ENCODE measurements at regions not wholly inside any gene's neighbourhood (a gene's known extent, or its start where the extent isn't known, plus 50 kb on each side); places are given as distances from the start of the nearest gene placed in this dataset.

DNA sequence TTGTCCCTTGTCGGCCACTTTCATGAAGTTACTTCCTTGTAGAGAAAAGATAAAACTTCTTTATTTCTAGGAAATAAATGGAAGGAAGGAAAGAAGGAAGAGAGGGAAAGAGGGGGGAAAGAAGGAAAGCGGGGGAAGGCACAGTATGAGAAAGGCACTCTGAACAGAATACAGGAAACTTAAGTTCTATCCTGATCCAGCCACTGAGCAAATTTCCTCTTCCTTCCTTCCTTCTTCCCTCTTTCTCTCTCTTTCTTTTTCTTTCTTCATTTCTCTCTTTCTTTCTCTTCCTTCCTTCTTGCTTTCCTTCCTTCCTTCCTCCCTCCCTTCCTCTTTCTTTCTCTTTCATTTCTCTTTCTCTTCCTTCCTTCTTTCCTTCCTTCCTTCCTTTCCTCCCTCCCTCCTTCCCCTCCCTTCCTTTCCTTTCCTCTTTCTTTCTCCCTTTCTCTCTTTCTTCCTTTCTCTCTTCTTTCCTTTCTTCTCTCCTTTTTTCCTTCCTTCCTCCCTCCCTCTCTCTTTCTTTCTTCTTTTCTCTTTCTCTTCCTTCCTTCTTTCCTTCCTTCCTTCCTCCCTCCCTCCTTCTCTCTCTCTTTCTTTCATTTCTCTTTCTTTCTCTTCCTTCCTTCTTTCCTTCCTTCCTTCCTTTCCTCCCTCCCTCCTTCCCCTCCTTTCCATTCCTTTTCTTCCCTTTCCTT, 240.2 kb upstream of the BRINP1 start:
- ATAC-seq = no peak

DNA sequence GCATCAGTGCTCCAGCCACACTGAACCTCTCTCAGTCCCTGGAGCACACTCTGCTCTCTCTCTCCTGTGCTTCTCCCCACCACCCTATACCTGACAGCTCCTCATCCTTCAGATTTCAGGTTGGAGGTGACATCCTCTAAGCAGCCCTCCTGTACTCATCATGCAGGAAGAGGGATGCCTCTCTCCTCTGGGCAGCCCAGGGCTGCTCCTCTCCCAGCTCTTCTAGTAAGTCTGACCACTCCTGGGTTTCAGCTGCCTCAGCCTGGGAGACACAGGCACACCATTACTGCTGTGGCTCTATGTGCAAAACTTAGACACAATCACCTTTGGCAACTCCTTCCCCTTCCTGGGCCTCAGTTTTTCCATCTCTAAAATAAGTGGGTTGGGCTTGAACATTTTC, 232.4 kb upstream of the BRINP1 start:
- ATAC-seq = no peak

DNA sequence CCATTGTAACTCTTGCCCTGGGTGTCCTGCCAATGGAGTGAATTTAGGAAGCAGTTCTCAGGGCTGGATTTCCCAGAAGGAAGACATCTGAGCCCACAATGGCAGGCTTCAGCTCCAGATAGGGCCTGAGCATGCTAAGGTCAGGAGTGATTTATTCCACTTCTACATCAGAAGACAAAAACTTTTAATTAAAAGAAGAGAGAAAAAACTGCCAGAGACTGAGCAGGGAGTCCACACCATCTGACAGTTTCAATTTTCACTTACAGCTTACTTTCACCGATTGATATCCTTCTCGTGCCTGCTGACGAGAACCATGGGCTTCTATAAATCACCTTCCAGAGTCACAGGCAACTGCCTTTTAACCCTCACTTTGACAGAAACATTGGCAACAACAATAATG, 228.3 kb upstream of the BRINP1 start:
- no peak for ATAC-seq

DNA sequence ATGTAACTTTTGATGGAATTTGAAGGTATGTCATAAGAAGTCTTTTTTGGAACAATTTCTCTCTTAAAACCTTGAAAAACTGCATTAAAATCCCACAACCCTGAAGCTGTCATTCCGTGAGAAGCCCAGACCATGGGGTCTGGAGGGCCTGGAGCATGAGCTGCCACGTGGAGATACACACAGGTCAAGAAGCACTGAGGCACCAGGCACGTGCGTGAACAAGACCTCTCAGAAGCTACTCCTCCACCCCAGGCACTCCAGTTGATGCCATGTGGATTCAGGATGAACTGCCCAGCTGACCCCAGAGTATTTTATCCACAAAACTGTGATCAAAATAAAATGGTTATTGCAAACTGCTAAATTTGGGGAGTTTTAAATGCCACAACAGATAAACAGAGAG, 227.5 kb upstream of the BRINP1 start:
- ATAC-seq = no peak

DNA sequence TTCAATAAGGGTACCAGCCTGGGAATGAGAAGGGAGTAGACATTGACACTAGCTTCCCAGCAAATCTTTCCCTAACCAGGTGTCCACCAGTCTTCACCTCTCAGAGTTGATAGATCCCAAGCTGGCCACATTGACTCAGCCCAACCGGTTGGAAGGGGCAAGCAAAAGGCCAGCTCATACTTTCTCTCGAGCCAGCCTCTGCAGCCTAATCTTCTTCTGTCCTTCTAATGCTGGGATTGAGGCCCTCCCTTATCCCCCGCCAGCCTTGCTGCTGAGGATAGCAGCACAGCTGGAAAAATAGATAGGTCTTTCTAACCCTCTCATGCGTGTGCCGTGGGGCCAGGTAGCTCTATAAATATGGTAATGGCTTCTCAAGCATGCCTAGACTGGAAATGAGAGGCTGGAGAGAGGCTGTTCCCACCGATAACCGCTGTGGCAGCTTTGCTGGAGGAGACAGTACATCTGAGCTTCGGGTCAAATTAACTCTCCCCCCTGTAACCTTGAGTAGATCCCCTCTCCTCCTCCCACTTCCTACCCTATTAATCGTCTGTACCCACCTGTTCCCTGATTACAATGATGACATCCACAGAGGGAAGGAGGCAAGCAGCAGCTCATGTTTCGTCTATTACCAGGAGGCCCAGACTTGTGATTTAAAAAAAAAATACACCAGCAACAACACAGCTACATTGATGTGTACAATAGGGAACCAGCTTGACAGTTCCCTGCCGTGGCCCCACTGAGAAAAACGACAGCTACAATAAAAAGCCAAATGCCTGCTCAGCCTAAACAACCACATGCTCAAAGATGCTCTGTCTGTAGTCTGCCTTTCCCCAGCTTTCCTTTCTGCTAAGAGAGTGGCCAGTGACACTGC, 219.9 kb upstream of the BRINP1 start:
- no peak for ATAC-seq

DNA sequence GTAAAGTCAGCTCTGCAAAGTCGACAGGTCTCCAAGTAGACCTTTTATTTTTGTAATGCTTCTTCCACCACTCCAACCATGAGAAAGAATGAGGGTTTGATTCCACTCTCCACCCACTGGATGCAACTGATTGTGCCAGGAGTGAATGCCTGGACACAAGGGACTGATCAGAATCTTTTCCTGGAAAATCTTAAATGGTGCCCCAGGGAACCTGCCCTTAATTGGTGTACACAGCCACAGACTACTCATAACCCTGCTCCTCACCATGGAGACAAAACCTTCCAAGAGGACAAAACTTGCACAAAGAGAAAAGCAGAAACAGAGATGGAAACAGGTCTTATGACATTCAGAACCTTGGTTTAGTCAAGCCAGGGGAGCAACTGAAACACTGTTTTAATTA, 208.6 kb upstream of the BRINP1 start:
- ATAC-seq = no peak

DNA sequence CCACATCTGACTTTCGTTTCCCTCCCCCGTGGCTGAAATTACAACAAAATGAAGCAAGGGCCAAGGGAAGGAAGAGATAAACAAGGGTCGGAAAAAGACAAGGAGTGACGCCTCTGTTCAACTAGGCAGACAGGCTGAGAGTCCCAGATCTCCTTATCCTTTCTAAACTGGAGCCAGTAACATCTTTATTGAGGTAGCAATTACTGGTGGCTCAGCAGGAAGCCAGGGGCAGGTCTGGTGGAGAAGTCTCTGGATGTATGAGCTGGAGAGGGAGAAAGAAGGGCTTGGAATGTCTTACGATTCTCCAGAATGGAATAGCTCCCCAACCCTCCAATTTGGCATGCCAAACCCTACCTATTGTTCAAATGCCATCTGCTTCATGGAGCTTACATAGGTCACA, 190.8 kb upstream of the BRINP1 start:
- ATAC-seq = no peak

DNA sequence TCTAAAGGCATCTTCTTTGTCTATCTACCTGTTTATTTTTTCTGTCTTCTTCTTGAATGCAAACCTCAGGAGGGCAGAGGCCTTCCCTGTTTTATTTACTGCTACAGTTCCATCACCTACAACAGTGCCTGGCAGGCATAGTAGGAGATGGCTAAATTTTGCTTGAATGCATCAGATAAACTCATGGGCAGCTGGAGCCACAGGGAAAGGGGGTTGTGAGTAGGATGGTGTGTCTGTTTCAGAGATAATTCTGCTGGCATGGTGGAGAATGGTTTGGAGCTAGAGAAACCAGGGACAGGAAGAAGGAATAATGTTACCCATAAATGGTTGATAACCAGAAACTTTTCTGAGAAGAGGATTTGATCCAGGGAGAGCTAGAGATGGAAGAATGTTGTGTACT, 189.8 kb upstream of the BRINP1 start:
- ATAC-seq = no peak

DNA sequence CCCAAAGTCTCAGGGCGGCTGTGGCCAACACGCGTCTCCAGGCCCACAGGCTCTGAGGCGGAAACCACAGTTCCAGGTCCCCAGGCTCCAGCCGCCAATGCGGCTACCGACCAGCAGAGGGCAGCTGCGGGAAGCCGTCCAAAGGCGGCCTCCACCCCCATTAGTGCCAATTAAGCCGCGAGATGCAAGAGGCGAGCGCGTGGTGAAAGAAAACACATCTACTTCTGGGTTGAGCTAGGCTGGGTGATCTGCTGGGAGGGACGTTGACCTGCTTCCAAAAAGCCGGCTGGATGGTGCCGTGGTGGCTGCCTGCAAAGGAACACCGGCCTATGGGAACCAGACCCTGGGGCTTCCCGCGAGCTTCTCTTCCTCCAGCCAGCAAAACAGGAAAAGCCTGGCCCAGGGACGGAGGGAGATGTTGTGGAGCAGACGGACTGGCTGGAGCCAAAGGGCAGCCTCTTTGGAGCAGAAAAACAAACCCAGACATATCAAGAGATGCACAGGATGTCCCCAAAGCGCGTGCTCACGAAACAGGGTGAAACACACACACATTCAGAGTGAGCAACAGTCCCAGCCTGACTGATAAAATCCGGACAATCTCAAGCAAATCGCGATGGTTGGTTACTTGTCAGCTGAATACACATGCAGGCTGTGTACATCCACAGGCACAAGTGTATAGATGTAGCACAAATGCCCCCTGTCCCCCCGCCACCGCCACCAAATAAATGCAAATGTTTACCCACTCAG, 187.1 kb upstream of the BRINP1 start:
- peak; percentile 91 for ATAC-seq

DNA sequence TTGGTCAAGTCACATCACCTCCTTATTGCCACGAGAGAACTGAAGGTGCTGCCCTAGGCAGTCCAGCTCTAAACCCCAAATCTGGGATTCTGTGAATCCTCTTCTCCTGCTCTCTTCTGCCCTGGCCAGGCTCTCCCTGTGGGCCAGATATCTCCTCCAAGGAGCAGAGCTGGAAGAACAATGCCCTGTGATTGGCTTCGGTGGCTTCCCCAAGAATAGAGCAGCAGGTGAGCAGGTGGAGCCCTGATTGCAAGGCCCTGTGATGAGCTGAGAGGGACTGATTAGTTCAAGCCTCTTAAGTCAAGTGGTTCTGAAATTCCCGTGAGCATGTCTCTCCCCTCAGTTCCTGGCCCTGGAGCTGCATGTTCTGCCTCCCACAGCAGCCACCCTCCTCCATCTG, 175.3 kb upstream of the BRINP1 start:
- no peak for ATAC-seq

DNA sequence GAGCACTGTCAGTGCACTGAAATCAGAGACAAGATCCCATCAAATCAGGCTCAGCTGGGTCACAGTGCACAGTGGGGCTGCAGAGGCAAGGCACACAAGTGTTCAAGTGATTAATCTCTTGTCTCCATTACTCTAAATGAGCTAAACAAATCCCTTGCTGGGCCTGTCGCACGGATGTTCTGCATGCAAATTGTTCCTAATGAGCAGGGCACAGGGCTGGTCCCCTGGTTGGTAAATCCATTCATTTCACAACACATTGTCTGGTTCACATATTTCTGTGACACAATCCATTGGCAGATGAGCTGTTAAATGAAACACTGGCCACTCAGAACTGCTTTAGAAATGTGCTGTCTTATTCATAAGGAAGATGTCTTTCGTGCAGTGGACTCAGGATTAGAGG, 167.9 kb upstream of the BRINP1 start:
- no peak for ATAC-seq

DNA sequence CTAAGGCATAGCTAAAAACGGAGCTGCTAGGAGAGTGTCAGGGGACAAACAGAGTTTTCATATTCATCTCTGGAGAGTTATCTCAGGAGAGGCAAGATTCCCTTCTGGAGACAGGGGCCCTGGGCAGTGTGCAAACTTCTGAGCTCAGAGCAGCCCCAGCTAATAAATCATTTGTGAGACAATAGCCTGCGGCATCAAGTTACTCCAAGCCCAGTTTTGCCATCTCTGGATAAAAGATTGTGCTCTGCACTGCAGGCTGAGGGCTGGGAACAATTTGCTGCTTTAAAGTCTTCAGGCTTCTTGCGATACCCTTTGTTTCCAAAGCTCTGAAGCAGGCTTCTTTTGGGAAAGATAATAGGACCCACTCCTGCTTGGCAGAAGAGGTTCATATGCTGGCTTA, 164.3 kb upstream of the BRINP1 start:
- ATAC-seq = no peak

DNA sequence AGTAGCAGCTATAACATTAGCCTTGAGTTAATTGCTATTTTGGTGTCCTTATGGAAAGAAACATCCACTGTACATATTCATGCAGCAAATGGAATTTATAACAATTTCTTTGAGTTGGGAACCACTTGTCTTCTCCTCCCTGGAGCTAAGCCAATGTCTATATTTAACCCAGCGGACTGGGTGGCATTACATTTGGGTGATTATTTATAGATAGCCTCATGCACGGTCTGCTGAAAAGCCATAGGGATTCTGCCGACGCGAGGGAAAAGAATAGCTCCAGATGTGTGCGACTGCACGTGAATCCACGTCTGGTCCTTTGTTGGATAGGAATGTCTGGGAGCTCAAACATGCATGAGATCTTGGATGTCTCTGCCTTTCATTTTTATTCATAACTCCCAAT, 157.5 kb upstream of the BRINP1 start:
- ATAC-seq = no peak

DNA sequence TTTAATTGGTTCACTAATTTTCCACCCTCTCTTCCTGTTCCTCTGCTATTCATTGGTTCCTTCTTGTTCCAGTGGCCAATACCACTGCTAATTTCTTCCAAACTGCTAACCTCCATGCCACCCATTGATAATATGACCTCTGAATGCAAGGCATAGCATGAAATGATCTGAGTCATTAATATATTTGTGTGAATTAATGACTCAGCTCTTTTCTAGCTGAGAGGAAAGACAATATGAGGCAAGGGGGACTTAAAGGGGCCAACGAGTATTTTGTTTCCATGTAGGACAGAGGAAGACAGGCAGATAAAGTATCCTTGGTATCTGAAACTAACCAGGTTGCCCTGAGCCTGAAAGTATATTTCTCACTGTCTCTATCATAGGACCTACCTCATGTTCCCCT, 154.3 kb upstream of the BRINP1 start:
- no peak for ATAC-seq

DNA sequence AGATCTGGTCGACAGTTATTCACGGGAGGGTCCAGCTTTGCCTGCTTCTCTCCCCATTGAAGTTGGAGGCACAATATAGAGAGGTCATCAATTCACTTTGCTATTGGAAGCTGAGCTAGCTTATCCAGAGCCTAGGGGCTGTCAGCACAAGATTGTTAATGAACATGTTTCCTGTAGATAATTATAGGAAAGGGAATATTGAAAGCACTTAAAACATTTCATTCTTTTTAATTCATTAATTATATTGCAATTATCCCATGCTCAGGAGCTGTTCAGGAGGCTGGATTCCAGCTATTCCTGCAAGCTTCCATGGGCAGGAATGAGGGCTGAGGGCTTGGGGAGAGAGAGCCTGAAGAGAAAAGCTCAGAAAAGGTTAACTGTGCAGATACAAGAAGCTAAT, 153.1 kb upstream of the BRINP1 start:
- ATAC-seq = no peak

DNA sequence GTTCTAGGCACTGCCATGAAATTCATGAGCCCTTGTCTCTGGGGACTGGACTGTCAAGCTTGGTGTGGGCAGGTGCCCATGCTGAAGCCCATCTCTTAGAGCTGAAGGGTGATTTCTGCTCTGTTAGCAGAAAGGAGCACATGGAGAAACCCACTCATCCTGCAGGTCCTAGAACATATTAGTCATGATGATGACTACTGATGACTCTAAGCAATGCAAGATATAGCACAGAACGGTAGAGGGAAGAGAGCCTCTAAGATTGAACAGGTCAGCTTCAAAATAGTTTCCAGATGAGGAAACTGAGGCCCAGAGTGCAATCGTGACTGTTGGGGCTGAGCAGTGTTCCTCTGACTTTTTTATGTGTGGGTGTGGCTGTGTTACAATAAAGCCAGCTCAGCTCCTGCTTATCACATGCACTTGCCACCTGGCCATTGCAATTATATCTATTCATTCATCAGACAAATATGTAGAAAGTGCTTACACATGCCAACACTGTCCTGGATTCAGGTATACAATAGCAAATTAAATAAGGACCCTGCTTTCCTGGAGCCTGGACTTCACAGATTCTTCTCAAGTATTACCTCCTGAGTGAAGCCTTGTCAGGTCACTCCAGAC, 140.2 kb upstream of the BRINP1 start:
- no peak for ATAC-seq

DNA sequence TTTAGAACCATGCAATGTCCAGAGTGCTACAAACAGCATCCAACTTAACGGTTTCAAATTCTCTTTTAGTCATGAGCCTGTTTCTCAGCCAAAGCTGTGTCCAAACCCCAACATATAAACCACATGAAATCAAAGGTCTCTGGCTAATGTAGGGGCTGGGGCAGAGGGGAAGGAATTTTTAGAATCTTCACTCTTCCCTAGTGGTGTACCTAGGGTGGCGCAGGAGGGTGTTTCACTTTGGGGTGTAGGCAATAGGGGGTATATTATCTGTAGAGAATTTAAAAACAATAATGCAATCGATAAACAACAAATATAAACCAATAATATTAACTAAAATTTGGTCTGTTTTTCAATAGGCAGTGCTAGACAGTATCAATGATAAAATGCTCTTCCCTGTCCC, 132.1 kb upstream of the BRINP1 start:
- ATAC-seq = no peak

DNA sequence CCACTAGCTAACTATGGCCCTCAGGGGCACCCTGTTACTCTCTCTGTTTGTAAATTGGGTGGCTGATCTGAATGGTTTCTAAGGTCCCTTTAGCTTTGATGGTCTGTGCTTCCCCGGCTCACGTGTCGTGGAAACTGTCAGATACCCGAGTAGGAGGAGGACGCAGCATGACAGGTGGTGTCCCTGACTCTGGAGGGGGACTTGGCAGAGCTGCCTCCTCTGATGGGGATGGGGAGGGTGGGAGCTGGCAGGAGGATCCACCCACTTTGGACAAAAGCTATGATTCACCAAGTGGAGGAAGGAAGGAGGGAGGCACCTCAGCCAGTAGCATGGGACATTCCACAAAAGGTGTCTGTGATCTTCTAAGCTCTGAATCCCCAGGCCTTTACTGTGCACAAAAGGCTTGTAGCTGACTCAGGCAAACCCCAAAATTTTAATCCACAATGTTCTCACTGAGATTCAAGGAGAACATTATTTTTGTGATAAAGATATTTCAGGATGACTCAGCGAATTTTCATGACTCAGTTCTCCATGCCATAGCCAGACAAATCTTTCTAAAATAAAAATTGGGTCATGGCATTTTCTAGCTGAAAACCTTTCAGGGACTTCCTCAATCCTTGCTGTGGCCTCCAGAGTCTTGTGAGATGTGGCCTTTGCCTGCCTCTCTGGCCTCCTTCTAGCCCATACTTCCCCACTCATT, 131.0 kb upstream of the BRINP1 start:
- ATAC-seq = peak; percentile 36

DNA sequence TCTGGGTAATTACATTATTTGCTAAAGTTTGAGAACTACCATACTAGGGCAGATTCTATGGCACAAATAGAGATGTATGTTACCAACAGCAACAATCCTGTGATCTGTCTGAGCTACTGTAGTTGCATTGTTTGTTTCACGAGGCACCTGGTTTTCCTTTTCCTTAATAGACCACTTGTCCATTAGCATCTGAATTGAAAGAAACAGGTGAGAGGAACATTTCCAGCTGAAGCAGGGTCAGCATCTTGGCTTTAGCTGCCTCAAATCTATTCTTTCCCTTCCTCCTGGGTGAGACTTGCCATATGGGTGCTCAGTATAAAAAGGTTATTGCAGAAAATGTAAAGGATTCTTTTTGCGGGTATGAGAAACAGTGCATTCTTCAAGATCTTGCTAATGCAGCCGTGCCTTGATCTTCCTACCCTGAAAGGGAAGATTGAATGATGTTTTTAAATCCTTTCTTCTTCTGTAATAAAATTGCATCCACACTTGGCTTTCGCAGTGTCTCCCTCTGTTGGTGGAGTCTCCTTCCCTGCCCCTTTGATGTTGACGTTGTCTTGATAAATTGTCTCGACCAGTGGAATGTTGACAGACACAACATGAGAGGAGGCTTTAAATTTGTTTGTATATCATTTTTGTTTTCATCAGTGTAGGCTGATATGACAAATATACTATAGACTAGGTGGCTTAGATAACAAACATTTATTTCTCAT, 118.0 kb upstream of the BRINP1 start:
- ATAC-seq = no peak

DNA sequence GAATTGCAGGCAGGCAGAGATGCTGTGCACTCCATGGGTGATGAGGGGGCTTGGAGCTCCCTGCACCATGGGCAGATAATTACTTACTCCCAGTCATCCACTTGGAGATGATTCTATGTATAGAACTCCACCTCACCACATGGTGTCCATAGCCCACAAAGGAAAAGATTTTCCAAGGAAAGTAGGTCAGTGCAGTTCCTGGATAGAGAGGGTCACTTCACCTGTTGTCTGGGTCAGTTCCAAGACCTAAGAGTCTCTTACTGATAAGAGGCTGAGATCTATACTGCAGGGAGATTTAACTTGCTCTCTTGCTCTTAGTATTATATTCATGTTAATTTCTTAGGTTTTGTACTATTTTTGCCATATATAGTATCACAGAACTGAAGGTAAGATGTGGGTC, 113.9 kb upstream of the BRINP1 start:
- no peak for ATAC-seq

DNA sequence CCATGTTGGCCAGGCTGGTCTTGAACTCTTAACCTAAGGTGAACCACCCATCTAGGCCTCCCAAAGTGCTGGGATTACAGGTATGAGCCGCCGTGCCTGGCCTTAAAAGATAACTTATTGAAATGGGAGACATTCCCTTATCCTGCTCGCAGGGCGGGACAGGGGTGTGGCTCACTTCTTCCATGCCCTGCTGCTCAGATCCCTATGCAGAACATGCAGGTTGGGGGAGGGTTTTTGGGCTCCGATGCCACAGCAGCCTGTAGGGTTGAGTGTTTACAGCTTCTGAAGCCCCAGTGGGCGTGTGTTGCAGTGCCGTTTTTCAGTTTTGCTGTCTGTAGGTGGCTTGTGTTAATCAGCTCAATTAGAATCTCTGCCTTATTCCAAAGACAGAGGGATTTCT, 108.0 kb upstream of the BRINP1 start:
- ATAC-seq = no peak

DNA sequence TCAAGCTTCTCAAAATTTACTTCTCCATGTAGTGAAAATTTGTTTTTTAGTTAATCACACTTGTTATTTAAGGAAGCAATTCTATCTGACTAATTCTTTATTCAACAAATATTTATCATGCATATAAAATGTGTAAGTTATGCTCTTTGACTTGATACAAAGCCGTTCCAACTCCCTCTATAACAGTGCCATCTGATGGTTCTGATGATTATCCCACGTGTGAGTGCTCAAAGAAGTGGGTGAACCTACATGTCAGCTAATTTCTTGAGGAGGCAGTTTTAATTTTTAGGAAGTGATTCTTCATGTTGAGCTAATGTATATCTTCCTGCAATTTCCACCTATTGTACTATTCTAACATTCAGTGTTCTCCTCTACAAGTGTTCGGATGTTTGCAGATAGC, 88.8 kb upstream of the BRINP1 start:
- no peak for ATAC-seq
